NB4 (cell line): ENCODE measurements at regions not wholly inside any gene's neighbourhood (a gene's known extent, or its start where the extent isn't known, plus 50 kb on each side); places are given as distances from the start of the nearest gene placed in this dataset.

Experiments used
- DNase-seq: peaks from one replicate; pipeline ENCODE4 v3.0.0; 2010; ENCODE audit warnings: low read depth
- H3K4me3 ChIP-seq: one replicate; pipeline ENCODE4 v1.5.1; 2011; ENCODE audit warnings: mild to moderate bottlenecking, low read depth, low read length, moderate library complexity
- MYC ChIP-seq: IDR thresholded peaks from 2 replicates; pipeline ENCODE4 v1.6.1; 2011; ENCODE audit warnings: low read depth, low read length
- POLR2A ChIP-seq: IDR thresholded peaks from 2 replicates; pipeline ENCODE4 v1.6.1; 2011; ENCODE audit warnings: mild to moderate bottlenecking; ENCODE audit not compliant: insufficient read length; ENCODE audit errors: extremely low read depth
- TF ChIP-seq, protein P1 (sequence below): IDR thresholded peaks from one replicate; pipeline ENCODE4 v1.5.1; 2012; ENCODE audit warnings: low read depth, low read length
- TF ChIP-seq, protein P2 (sequence below): IDR thresholded peaks from 2 replicates; pipeline ENCODE4 v1.6.1; 2011; ENCODE audit warnings: low read depth, low read length

DNA sequence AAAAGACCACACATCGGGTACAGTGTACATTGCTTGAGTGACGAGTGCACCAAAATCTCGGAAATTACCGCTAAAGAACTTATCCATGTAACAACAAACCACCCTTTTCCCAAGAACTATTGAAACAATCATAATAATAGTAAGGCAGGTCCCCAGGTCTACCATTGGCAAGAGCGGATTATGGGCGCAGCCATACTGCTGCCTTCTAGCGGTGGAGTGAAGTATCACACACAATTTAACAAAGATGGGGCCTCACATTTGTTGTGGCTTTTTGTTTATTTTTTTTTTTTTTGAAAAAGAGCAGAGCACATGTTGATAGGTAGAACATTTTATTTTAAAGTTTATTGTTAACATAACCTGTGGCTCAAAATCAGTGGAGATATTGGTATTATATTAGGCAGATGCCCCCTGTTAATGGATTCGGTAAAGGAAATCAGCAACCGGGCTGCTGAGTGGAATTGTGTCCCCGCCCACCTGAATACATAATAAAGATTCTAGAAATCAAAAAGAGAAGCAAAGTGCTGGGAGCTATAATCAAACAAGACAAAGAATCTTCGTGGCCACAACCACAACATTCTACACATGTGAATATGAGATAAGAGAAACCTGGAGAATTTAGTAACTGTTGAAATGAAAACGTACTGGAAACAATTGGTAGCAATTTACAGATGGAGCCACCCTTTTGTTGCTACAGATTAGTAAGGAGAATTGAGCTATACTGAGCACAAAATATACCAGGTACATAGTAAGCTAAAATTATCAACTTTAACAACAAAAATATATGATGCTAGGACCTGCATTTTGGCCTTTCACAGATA, 94.2 kb upstream of the EXOC2 start:
- H3K4me3 ChIP-seq: no peak overlapping the region
- TF ChIP-seq, protein P1, sequence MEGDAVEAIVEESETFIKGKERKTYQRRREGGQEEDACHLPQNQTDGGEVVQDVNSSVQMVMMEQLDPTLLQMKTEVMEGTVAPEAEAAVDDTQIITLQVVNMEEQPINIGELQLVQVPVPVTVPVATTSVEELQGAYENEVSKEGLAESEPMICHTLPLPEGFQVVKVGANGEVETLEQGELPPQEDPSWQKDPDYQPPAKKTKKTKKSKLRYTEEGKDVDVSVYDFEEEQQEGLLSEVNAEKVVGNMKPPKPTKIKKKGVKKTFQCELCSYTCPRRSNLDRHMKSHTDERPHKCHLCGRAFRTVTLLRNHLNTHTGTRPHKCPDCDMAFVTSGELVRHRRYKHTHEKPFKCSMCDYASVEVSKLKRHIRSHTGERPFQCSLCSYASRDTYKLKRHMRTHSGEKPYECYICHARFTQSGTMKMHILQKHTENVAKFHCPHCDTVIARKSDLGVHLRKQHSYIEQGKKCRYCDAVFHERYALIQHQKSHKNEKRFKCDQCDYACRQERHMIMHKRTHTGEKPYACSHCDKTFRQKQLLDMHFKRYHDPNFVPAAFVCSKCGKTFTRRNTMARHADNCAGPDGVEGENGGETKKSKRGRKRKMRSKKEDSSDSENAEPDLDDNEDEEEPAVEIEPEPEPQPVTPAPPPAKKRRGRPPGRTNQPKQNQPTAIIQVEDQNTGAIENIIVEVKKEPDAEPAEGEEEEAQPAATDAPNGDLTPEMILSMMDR: peak; percentile 91
- TF ChIP-seq, protein P2, sequence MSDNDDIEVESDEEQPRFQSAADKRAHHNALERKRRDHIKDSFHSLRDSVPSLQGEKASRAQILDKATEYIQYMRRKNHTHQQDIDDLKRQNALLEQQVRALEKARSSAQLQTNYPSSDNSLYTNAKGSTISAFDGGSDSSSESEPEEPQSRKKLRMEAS: no peak
- DNase-seq: peak; percentile 51

DNA sequence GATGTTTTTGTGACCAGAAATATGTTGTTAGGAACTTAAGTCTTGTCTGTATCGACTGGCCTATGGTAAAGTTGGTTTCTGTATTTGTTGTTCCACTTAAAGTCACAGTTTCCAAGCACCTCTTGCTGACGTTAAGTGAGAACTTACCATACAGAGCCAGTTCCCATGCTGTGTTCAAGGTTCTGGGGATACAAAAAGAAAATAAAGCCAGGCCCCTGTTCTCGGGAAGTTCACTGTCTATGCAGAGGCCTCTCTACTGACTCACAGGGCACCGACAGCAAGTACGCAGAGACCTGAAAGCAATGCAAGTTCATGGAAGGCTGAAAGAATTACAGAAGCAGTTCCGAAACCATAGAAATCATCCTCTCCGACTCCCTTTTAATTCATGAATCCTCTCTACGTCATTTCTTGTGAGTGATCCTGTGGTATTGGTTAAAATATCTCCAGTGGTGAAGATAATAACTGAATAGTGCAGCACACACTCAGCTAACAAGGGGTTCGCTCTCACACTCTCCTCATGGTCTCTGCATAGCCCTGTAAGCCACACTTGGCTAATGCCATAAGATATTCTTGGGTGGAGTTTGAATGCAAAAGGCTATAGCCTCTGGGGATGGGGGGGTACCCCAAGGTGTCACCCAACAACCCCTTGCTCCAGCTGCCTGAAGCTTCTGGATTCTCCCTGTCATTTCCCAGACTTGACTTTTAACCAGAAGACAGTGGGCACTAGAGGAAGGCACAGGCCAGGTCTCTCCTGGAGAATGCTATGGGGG, 91.2 kb upstream of the EXOC2 start:
- TF ChIP-seq, protein P1: no peak
- TF ChIP-seq, protein P2: no peak
- TF ChIP-seq MYC (no peak), POLR2A (no peak)
- no peak overlapping the region for H3K4me3 ChIP-seq
- DNase-seq: no peak

DNA sequence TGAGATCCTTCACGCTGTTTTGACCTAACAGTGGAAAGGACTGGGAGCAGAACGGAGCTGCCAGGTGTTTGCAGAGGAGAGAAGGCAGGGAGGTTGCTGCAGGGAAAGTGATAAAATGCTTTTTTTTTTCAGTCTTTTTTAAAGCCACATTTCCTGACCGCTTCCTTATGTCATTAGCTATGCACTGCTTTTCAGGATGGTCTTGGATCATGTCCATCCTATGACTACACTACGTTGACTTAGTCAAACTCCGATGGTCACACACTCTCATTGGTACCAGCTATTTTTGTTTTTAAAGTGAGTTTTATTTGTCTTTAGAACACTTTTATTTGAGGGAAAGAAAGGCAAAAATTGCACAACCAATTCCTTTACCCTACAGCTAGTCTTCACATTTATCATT, 89.2 kb upstream of the EXOC2 start:
- H3K4me3 ChIP-seq: no peak overlapping the region
- no peak for DNase-seq
- TF ChIP-seq, protein P1: no peak
- TF ChIP-seq, protein P2: no peak
- TF ChIP-seq POLR2A (no peak), MYC (no peak)

DNA sequence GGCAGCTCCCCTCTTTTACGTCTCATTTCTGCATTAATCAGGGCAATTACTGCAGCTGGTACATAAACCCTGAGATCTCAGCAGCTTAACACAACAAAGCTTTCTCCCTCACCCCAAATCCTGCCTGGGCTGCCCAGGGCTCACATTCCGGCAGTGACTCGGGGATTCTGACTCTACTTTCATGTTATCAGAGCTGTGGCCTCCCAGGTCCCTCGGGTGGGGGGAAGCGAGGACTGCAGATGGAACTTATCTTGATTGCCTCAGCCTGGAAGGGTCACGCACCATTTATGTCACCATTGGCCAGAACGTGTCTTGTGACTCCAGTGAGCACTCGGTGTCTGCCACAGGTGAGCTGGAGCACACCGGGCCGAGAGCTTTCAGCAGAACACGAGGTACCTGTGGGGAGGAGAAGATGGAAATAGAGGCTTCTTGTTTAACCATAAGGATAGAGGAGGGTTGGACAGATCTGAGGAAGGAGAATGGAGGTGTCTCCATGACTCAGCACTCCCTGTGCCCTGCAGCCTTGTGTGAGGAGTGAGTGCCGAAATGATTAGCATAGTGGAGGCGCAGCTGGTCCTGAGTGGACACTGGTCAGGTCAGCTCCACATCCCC, 88.5 kb upstream of the EXOC2 start:
- no peak overlapping the region for H3K4me3 ChIP-seq
- DNase-seq: no peak
- TF ChIP-seq MYC (no peak), POLR2A (no peak)
- TF ChIP-seq, protein P1: no peak
- TF ChIP-seq, protein P2: no peak

DNA sequence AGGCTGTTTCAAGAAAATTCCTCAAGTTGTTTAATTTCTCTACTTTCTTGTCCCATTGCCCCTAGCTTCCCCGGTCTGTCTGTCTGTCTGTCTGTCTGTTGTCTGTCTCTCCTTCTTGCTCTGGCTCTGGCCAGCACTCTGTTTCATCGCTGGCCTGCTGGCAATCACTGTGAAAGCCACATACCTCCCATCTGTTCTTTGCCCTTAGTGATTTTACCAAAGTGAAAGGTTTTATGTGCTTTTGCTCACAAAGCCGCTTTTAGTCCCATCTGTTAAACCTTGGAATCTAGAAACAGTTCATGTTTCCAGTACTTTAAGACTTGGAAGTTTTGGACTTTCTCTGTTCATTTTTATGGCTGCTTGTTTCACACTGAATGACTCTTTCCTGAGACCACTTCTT, 87.8 kb upstream of the EXOC2 start:
- TF ChIP-seq, protein P1: no peak
- TF ChIP-seq POLR2A (no peak), MYC (no peak)
- TF ChIP-seq, protein P2: no peak
- no peak for DNase-seq
- H3K4me3 ChIP-seq: no peak overlapping the region
